ENCODE measurements at regions not wholly inside any gene's neighbourhood (a gene's known extent, or its start where the extent isn't known, plus 50 kb on each side); places are given as distances from the start of the nearest gene placed in this dataset.
"Not testable (repeated sequence)": the region's sequence is repeated elsewhere in the genome, so short reads cannot be mapped to it uniquely, and the experiment has no call there.

DNA sequence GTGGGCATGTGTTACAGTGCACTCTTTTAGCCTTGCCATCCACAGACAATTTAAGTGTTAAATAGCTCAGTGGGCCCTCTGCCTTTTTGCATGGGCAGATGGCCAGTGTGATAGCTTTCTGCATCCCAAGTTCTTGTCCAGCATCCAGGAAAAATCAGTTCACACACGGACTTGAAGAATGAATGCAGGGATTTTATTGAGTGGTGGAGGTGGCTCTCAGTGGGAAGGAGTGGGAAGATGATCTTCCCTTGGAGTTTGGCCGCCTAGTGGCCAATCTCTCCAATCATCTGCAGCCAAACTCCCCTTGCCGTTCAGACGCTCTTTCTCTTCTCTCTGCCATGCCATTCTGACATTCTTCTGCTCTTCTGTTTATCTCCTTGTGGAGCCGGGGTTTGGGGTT lies 322.4 kb upstream of the GRAMD2B start:
- DNase-seq (ENCODE audit: low read depth), result no peak

DNA sequence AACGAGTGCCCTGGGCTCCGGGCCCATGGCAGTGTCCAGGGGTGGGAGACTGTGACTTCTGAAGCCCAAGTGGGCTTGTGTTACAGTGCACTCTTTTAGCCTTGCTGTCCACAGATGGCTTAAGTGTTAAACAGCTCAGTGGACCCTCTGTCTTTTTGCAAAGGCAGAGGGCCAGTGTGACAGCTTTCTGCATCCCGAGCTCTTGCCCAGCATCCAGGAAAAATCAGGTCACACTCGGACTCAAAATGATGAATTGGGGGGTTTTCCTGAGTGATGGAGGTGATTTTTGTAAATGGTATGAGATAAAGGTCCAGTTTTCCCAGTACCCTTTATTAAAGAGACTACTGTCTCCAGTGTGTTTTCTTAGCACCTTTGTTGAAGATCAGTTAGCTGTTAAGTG lies 321.3 kb upstream of the GRAMD2B start:
- DNase-seq (ENCODE audit: low read depth), result no peak

DNA sequence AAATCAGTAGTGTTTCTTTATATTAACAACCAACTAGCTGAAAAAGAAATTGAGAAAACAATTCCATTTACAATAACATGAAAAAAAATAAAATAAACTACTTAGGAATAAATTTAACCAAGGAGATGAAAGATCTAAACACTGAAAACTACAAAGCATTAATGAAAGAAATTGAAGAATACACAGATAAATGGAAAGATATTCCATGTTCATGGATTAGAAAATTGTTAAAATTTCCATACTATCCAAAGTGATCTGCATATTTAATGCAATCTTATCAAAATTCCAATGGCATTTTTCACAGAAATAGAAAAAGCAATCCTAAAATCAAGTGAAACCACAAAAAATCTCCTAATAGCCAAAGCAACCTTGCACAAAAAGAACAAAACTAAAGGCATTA lies 320.2 kb upstream of the GRAMD2B start:
- no peak for DNase-seq (ENCODE audit: low read depth)

DNA sequence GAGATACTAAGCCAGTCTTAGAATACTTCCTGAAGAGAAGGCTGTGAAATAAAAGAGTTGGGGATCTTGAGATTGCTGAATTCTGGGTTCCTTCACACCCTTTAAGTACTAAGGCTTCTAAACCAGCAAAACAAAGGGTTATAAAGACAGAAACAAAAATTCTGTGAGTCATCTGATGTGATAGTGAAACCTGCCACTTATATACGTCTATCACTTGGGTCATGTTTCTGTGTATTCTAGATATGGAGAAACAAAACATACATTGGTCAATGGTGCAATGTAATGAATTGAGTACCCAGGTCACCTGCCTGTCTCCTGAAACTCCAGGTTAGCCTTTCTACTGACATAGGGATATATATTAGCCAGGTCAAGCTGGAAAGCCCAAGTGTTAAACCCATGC lies 319.3 kb upstream of the GRAMD2B start:
- DNase-seq (ENCODE audit: low read depth), result no peak

DNA sequence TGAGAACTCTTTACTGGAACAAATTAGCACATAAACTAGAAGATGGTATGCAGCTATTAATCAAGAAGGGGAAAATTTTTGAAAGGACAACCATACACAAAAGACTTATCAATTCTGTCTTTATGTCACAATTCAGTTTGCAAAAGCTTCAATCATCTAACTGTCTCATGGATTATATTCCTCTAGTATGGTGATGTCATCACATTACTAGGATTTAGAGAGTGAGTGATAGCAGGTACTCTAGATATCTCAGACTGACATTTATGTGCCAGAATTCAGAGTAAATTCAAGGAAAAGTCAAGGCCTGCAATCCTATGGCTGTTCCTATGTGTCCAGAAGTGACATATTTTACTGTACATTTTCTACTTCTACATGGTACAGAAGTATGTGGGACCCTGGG lies 318.9 kb upstream of the GRAMD2B start:
- DNase-seq (ENCODE audit: low read depth), result no peak

DNA sequence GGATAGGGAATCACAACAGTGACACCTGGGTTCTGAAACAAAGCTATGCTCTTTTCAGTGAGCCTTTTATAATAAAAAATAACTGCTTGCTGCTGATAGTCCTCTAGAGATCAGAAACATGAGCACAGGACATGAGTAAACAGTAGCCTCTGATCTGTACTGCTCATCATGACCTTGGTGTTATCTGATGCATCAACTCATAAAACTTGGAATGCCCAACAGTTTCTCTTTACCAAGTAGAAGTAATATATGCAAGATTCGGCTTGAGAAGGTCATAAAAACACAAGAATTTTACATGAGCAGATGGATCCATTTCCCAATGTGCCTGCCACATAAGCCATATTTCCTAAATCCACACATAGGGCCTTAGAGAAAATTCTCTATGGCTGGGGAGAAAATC lies 318.3 kb upstream of the GRAMD2B start:
- no peak for DNase-seq (ENCODE audit: low read depth)

DNA sequence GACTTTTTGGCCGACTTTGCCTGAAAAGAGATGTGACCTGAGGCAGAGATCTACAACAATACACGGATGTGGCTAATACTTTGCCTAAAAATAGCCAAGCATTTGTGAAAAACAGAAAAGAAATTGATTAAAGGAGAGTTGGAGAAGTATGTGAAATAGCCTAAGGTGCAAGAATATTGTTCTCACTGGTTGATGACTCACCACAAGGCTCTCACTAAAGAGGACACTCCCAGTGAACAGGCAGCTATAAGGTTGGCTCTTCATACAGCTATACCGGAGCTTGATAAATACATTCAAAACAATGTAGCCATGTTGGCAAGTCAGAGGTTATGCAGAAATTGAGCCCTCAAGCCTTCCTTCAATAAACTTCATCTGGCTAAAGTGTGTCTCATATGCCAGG lies 317.2 kb upstream of the GRAMD2B start:
- no peak for DNase-seq (ENCODE audit: low read depth)

DNA sequence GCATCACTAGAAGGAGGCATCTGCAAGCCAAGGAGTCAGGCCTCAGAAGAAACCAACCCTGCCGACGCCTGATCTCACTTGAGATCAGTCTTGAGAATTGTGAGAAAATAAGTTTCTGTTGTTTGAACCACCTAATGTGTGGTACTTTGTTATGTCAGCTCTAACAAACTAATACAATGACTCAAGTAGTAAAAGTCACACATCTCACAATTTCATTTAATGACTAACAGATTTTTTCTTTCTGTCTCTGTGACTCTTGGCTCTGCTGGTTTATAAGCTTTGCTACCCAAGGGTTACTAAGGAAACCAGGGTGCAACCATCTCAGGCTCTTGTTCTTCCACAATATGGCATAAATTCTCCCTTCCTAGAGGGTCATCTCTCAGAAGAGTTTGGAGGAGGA lies 315.8 kb upstream of the GRAMD2B start:
- peak; percentile 38 for DNase-seq (ENCODE audit: low read depth)

DNA sequence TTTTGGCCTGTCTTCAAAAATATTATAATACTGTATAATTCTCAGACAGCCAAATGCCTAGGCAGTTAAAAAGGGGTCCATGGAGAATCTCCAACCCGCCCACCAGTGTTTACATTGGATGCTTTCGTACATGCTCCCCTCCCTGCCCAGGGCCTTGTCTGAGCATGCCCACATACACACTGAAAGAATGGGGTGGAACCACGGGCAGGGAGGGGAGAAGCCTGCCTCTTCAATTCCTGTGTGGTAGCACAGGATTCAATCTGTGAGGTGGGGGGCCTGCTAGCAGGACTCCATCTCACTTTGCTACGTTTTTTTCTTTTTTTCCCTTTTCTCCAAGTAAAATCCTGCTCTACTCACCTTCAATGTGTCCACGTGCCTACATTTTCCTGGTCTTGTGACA lies 314.7 kb upstream of the GRAMD2B start:
- no peak for DNase-seq (ENCODE audit: low read depth)

DNA sequence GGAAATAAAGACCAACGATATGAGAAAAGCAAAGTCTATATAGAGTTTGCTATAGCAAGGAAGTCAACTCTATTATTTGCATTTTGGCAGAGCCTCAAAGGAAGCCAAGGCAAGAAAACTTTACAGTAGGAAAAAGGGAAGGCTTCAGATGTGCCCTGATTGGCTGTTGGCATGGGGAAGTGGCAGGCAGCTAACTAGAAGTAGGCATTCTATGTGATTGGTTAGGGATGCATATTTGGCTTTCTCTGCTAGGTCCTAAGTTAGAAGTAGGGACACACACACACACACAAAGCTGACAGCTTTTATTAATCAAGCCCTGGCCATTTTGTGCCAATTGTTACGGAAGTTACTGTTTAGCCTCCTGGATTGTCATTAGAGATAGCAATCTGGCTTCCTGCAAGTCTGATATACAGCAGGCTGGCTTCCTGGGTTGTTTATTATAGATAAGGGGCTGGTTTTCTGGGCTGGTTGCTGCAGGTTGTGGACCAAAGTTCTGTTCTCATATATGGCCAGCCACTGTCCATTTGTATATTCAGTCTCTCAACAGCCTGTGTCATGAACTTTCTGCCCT lies 308.1 kb upstream of the GRAMD2B start:
- no peak for DNase-seq (ENCODE audit: low read depth)

DNA sequence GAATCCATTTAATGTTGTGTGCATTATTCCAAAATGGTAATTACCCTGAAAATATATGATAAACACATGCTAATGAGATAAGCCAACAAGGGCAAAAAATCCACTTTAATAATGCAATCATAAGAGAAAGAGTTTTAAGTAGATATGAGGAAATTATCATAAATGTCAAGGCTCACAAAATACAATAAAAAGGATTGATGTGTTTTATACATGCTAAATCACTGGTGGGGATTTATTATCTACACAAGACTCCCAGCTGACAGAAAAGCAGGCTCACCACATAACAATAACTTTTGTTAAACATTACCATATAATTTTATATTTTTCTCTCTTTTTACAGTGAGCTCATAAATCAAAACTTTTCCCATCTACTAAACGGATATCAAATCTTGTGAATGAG lies 306.2 kb upstream of the GRAMD2B start:
- no peak for DNase-seq (ENCODE audit: low read depth)

DNA sequence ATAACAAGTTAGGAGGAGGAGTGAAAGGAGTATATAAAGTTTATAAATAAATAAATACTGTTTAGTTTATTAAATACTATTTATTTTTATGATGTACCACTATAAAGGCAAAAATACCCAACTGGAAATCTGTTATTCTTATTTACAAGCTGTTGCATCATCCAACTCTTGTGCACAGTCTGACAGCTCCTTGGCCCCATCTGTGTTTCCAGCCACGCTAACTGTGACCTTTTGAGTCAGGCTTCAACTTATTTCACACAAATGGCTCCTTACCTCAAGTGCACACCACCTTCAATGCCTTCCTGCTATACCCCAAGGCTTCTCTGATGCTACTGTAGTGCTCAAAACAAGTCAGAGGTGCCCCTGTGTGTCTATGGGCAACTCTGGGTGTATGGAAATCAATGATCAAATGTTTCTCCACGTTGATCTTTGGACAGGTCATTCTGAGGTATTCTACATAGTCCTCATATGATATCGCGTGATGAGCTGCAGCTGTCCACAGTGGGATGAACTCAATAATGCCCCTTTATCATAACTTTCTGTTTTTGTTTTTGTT lies 303.2 kb upstream of the GRAMD2B start:
- DNase-seq (ENCODE audit: low read depth), result no peak

DNA sequence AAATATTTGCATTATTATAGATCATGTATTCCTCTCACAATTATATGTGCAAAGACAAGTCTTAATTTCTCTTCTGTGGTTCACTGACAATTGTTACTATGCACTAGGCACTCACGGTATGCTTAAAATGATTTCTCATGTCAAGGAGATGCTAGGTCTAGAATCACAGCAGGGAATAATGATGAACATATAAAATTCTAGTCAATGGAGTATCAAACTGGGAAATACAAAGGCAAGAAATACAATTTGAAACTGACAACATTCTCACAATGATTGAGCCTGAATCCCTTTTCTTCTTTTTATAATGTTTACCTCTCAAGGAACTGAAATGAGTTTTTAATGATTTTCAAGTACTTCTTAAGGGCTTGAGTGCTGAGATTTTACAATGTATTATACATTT lies 302.3 kb upstream of the GRAMD2B start:
- no peak for DNase-seq (ENCODE audit: low read depth)

DNA sequence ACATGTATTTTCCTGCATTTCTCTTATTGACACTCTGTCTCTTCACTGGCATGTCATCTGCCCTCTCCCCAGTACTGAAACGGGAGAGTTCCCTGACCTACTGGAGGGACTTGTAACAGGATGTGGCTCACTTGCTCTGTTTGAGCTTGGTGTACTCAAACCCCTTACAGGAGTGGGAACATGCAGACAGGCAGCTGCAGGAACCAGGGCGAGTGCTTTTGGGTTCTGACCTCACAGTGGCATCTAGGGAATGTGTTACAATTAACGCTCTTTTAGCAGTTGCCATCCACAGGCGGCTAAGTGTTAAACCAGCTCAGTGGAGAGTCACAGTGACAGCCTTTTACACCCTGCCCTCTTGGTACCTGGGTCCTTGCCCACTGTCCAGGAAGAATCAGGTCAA lies 300.3 kb upstream of the GRAMD2B start:
- DNase-seq (ENCODE audit: low read depth), result no peak

DNA sequence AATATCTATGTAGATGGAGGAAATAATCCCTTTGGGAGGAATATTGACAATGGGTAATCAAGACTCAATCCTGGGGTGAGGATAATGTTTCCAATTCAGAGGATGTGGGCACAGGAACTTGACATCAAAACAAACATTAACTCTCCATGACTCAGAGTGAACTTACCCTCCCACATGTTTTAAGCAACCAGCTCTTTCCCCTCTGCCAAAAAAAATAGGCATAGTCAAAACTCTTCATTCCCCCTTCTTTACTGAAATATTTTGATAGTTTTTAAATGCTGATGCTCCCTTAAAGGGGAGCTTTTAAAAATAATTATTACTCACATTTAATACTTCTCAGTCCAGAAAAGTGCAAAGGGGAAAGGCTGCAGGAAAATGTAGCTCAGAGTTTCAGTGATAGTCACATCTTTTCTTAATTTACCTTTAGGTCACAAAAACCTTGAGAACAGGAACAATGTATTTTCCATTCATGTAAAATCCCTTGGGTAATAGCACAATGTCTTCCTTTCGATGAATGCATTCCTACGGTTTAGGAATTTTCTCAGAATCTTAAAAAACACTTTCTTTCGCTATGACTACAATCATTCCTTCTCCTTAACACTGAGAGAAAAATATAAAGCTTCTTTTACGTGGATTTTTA lies 298.4 kb upstream of the GRAMD2B start:
- DNase-seq (ENCODE audit: low read depth), result peak; percentile 89

DNA sequence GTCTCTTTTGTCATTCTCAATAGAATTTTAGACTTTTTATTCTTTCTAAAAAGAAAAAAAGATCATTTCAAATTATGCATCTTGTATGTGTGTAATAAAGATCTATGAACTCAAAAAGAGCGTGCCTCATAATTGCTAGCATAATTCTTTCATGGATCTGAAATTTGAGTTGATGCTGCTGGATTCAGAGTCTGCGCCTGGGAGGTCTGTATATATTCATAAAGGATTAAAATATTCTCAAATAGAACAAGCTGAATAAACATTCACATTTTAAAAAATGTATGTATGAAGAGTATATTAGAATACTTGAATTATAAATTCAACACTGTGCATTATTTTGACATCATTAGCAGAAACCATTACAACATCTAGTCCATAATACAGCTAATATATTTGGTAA lies 297.8 kb upstream of the GRAMD2B start:
- no peak for DNase-seq (ENCODE audit: low read depth)

DNA sequence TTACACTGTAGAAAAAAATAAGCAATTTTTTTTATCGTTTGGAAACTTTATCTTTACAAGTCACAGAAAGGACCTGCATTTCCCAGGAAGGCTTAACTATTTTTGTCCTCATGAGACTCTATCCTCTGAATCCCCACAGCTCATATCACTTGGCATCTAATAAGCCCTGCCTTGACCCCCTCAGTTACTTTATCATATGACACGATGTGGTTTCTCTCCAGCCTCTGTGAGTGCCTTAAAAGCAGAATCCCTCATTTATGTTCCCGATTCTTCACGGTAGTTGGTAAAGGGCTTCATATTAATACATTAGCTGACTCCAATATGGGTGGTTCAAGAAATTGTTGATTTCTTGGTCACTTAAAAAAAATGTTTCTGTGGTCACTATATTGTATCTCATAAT lies 296.6 kb upstream of the GRAMD2B start:
- no peak for DNase-seq (ENCODE audit: low read depth)

DNA sequence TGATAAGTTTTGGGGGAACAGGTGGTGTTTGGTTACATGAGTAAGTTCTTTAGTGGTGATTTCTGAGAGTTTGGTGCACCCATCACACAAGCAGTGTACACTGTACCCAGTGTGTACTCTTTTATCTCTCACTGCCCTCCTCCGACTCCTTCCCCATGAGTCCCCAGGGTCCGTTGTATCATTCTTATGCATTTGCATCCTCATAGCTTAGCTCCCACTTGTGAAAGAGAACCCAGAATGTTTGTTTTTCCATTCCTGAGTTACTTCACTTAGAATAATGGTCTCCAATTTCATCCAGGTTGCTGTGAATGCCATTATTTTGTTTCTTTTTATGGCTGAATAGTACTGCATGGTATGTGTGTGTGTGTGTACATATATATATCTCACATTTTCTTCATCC lies 295.8 kb upstream of the GRAMD2B start:
- not testable (repeated sequence) for DNase-seq (ENCODE audit: low read depth)

DNA sequence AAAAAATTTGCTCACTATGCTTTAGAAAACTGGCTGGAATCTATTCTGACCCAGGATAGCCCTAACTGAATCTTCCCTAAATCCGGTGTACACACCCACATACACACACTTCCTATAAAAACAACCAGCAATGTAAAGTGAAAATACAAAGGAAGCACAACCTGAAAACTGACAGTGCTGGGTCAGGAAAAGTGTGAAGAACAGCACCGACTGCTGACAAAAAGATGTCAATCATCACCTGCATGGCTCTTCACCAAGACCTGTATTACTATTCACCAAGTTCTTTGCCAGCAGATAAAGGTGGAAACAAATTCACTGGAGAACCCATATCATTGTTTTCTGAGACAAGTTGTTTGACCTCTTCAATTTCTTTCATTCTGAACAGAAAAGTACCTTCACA lies 293.8 kb upstream of the GRAMD2B start:
- no peak for DNase-seq (ENCODE audit: low read depth)

DNA sequence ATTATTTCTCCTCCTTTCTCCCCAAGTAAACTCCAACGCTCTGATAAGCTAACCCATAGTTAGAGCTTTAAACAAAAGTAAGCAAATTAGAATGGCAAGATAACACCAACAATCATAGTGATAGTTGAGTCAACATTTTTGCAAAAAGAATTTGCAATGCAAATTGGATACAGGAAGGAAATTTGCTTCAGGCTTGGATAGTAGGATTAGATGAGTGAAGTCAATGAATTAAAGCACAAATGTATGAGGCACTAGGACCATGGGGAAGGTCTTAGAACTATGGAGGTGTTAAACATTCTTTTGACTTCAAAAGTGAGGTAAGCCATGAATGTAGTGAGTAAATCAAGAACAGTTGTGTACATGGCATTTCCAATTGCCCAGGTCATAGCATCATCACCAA lies 289.8 kb upstream of the GRAMD2B start:
- DNase-seq (ENCODE audit: low read depth), result no peak

DNA sequence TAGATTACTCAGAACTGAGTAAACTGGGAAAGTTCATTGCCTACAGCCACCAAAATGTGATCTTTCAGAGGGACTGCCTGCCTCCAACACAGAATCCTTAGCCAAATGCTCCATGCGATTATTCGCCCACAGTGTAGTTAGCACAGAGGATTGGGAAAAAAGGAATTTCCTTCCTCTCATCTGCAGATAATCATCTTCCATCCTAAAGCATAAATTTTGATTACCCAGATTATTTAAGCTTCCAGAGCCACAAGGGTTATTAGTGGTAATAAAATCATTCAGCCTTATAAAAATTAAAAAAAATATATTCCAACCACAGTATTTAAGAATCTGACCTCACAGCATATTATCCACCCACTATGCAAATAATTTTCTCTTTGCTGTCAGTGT lies 285.3 kb upstream of the GRAMD2B start:
- DNase-seq (ENCODE audit: low read depth), result peak; percentile 61

DNA sequence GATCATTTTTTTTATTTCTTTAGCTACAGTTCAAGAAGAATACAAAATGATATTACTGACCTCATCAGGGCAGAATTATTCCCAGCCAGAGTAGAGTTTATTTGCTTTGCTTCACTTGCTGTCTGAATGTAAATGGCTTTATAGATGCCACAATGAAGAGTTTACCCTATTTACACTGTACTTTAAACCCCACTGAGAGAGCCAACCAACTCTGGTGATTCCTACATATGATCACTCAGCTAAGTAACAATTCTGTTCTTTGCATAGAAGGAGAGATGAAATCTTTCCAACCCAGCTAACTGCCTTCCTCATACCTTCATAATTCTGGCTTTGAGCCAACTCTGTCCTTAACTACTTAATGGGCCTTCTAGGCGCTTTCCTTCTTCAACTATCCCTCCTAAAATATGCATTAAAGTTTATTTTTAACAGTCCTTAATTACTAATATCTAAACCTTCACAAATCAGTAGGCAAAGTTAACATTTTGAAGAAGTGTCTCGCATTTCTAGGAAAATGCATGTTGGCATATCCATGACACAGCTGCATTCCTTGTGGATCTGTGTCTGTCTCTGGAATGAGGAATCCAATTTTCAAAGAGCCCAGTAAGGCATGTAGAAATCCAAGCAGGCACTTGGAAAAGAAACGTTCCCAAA lies 284.8 kb upstream of the GRAMD2B start:
- DNase-seq (ENCODE audit: low read depth), result peak; percentile 21

DNA sequence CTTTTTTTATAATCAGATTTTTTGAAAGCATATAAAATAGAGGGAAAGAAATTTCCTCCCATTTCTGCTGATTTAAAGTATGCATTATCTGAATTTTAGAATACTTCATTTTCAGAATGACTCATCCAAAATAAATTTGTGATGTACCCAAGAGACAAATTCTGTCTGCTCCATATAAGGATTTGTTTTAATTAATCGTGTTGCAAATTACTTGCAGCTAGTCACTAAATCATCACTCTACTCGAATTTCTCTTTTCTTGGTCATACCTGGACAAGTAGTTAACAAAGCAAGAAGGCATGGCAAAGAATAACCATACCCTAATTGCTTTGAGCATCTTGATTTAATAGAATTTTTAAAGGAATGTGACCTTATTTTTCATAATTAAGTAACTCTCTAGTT lies 284.1 kb upstream of the GRAMD2B start:
- DNase-seq (ENCODE audit: low read depth), result no peak

DNA sequence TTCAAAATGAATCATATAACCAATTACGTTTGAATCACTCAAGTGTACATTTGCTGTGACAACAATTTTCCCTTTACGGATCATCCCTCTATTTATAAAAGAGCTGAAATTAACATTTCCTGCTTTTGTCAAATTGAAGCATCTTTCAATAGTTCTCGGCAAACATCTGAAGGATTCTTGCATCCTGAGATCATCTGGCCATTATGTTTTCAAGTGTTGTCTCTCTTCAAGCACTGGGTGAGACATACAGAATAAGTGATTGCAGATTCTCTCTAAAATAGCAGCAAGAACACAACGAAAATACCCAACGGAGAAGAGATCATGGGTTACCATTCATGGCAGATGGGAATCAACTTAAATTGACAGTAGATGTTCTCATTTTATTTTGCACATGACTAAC lies 283.4 kb upstream of the GRAMD2B start:
- DNase-seq (ENCODE audit: low read depth), result peak; percentile 39
